ENCODE measurements at regions not wholly inside any gene's neighbourhood (a gene's known extent, or its start where the extent isn't known, plus 50 kb on each side); places are given as distances from the start of the nearest gene placed in this dataset.

- TF ChIP-seq, protein P1, sequence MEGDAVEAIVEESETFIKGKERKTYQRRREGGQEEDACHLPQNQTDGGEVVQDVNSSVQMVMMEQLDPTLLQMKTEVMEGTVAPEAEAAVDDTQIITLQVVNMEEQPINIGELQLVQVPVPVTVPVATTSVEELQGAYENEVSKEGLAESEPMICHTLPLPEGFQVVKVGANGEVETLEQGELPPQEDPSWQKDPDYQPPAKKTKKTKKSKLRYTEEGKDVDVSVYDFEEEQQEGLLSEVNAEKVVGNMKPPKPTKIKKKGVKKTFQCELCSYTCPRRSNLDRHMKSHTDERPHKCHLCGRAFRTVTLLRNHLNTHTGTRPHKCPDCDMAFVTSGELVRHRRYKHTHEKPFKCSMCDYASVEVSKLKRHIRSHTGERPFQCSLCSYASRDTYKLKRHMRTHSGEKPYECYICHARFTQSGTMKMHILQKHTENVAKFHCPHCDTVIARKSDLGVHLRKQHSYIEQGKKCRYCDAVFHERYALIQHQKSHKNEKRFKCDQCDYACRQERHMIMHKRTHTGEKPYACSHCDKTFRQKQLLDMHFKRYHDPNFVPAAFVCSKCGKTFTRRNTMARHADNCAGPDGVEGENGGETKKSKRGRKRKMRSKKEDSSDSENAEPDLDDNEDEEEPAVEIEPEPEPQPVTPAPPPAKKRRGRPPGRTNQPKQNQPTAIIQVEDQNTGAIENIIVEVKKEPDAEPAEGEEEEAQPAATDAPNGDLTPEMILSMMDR (IDR thresholded peaks at IDR 0.05): no peak
- TF ChIP-seq POLR2A (IDR thresholded peaks at IDR 0.05): no peak
Measured at GRCh38 chr16:6726621-6727020, 606.0 kb upstream of the RBFOX1 start.

All from heart left ventricle (tissue), 13 donors.